HT-29 (cell line): ENCODE measurements at regions not wholly inside any gene's neighbourhood (a gene's known extent, or its start where the extent isn't known, plus 50 kb on each side); places are given as distances from the start of the nearest gene placed in this dataset.

ENCODE experiments used
- DNase-seq: peaks from one replicate; pipeline ENCODE4 v3.0.0-alpha.2; 2015; ENCODE audit warnings: low spot score

DNA sequence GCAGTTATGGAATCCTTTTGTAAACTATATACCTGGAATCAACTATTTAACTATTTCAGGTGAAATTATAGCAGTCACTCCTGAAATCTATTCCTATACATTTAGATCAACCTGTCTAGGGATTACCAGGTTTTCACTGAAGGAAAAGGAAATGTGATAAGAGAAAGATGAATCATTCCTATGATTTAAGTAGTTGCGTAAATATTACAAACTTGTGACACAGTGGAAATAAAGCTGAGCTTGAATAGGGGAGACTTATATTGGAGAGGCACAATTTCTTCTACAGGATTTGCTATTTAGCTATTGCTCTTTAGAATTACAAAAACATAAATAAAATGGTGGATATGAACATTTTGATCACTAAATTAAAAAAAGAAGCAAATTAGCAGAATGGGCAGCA is 284.1 kb upstream of the EPHA5 start:
- DNase-seq: no peak

DNA sequence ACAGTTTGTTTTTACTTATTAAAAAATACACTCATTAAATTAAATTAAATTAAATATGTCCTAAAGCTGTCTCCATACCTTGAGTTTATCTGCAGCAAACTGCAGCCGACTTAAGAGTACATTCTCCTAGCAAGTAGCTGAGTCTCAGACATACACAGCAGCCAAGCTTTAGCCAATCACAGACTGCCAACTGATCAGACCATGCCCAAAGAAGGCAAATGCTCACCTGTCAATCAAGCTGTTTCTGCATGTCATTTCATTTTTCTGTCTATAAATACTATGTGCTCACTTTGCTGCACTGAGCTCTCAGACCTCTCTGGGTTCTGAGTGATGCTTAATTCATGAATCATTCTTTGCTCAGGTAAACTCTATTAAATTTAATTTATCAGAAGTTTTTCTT is 280.9 kb upstream of the EPHA5 start:
- no peak for DNase-seq

DNA sequence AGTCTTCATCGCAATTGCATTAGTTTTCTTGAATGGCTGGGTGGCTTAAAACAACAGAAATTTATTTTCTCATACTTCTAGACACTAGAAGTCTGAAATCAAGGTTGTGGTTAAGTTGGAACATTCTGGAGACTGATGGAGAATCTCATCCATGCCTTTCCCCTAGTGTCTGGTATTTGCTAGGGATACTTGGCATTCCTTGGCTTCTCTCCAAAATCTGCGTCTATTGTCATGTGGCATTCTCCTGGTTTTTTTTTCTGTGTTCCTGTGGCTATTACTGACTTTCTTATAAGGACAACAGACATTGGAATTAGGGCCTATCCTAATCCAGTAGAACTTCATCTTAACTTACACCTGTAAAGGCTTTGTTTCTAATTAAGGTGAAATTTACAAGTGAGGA is 272.8 kb upstream of the EPHA5 start:
- DNase-seq: peak; percentile 79

DNA sequence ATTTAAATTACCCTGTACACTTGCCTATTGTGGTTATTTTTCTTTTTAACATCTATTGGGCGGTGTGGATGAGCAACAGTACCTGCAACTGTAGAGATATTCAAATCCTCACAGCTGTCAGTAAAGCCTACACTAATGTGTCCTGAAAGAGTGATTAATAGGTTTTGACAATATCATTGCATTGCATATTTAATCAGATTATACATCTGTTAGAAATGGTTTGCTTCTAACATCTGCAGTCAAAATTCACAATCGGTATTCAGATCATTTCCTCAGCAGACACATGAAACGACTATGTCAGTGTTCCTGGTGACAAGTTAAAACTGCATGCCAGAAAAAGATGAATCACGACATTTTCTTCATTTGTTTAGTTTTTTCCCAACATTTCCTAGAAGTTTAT is 254.6 kb upstream of the EPHA5 start:
- no peak for DNase-seq

DNA sequence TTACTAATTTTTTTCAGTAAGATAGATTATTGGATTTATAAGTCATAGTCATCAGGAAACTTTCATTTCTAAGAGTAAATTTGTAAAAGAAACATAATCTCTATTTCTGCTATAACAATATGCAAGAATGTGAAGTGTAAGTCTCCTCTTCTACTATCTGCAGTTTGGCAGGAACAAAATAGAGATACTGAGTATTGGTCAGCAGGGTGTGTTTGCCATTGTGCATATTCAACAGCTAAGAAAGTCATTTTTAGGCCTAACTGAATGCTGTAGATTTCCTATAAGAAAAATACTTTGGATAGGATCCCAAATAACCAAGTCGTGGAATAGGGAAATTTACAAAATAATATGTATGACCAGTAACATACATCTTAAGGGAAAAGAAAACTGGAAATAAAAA is 253.3 kb upstream of the EPHA5 start:
- DNase-seq: no peak

DNA sequence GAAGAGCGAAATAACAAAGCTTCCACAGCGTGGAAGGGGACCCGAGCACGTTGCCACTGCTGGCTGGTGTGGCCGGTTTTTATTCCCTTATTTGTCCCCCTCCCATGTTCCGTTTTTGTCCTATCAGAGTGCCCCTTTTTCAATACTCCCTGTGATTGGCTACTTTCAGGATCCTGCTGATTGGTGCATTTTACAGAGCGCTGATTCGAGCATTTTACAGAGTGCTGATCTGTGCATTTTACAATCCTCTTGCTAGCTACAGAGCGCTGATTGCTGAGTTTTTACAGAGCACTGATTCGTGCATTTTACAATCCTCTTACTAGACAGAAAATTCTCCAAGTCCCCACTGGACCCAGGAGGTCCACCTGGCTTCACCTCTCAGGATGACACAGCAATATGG is 250.9 kb upstream of the EPHA5 start:
- no peak for DNase-seq

DNA sequence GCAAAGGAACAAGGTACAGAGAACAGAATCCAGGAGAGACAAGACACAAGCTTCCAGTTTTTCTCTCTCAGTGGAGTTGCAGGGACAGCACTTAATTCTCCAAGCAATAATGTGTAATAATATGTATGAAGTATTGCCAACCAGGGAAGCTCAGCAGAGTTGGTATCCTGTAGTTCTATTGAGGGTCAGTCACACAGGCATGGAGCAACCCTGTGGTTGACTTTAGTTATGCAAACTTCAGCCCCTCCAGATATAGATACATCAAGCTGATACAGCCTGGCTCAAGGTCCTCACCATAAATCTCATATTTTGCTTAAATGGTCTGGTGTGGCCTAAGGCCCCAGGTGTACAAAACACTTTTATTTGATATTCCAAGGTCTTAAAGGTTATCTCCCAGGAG is 248.6 kb upstream of the EPHA5 start:
- DNase-seq: no peak

DNA sequence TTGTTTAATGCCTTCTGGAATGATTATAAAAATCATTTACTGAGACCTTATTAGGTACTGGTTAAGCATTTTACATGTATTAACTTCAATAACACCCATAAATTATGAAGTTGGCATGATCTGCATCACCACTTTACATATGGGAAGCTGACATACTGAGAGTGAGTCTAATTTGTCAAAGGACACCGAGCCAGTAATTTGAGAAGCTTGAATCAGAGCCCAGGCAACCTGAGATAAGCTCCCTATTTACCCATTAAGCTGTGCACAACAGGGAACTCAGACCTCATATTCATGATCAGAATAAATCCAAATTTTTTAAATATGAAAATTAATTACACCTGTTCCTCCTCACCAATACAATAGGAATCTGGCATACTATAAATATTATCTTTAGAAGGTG is 247.9 kb upstream of the EPHA5 start:
- DNase-seq: no peak

DNA sequence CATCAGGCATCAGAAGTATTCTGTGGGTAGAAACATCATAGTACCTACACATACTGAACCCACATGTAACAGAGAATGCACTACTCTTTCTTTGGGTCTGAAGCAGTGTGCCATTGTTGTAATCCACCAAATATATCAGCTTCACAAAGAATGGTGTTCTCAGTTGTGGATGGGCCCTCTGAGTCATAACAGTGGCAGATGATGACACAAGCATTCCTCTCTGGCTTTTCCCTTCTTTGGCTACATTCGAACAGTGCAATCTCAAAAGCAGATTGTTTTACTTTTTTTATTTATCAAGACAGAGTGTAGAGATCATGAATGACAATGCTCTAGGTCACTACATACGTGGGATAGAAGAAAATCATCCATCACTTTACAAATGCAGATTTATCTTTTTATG is 247.2 kb upstream of the EPHA5 start:
- DNase-seq: no peak

DNA sequence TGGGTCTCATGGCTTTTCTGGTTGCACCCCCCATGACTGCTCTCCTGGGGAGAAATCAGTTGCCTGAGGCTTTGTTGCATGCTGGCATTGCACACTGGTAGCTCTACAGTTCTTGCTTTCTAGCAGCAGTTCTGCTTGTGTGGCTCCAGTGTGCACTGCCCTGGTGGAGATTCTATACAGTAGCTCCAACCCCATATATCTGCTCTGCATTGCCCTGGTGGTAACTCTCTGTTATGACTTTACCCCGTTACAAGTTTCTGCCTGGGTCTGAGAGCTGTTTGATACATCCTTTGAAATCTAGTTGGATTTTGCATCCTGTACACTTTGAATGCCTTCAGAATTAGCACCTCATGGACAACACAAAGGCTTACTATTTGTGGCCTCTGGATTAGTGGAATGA is 241.4 kb upstream of the EPHA5 start:
- DNase-seq: no peak

DNA sequence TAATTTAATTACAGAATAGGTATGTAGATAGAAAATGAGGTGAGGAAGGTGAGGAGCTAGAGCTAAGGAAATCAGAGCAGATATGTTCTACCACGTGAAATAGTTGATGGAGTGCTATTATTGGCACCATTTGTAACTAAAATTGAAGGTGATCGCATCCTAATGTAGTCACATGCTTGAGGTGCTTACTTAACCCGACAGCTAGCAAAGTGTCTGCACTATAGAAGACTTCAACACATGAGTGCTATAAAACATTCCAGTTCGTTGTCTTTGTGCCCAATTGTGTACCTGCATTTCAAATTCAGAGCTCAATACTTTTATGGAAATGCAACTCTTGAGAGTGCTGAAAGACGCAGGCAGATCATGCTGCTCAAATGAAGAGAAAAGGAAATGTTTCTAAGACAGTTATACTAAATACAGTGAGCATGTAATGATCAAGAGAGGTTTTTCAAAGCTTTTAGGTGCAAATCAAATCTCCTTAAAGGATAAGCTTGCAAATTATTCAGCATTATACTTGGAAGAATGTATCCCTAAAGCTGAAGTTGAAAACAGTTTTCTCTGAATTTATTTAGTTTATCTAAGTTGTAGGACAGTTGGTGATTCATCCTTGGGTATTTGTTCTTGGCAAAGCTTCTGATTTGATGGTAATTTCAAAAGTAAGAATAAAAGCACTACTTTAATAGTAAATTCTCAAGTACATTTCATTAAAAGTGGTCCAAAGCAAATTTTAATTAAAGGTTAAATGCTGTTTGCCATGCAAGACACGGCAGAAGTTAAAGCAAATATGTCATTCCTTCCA is 223.9 kb upstream of the EPHA5 start:
- no peak for DNase-seq

DNA sequence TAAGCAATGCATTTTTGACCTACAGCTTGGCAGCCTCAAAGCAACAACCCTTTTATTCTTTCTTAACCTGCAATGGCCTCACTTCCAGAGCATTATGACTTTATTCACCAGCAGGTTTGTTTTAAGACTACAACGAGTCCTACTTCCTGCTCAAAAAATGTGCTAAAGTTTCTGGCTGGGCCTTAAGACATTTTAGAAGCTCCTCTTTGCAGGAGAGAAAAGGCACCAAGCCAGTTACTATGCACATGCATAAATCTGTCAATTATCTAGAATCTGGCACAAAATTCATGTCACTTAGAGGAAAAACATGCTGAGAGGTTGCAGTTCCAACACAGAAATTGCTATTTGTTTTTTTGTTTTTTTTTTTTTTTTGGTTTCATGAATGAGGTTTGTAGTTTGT is 223.0 kb upstream of the EPHA5 start:
- DNase-seq: no peak

DNA sequence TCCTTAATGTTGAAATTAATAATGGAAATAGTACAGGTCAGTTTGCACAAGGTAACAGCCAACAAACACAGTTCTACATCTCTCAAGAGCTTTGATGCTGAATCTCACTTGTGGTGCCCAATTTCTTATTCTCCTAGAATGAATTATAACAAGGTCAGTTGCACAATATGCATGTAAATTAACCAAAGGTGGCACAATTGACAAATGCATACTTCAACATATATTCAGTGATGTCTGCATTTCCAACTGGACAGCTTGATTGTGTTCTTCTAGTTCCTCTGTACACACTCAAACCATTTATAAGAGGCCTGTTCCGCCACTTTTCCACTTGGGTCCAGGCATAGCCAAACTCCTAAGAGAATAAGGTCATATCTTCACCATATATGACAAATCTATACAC is 210.3 kb upstream of the EPHA5 start:
- peak; percentile 35 for DNase-seq

DNA sequence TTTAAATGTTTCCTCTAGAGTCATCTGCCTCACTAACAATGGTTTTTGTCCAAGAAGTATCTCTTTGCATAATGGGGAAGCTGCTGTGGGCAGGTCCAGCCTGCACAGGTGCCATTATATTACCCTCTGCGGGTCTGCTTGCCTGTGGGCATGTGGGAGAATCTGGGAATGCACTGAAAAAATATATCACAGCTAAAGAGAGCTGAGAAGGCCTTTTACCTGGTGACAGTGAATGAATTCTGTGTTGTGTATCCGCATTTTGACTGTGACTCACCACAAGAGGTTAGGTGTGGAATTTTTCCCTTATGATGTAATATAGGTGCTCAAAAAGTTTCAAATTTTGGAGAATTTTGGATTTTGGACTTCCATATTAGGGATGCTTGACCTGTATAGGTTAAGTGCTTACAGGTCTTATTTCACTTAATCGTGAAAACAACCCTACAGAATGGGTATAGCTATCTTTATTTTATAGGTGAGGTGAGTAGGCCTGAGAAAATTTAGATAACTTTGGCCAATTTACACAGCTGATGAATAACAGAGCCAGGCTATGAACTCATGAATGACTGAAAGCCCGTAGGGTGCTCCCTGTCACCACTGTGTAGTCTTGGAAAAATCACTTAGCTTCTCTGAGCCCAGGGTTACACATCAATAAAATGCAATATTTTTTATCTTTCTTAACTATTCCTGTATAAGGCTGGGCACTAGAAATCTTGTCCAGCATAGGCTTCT is 198.0 kb upstream of the EPHA5 start:
- DNase-seq: no peak

DNA sequence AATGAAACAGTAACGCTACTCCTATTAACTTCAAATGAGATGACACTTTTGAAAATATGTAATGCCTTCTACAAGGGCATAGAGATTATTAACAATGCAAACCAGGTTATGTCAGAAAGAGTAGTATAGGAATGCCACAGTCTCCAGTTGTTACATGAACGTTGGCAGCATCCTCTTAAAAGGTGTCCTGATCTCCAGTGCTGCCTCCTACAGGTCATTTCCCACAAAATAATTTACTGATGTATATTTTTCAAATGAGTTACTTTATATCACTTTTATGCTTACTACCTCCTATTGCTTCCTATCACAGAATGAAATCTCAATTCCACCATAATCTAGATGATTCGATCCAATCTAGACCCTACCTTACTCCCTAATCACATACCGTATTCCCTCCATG is 195.2 kb upstream of the EPHA5 start:
- peak; percentile 49 for DNase-seq

DNA sequence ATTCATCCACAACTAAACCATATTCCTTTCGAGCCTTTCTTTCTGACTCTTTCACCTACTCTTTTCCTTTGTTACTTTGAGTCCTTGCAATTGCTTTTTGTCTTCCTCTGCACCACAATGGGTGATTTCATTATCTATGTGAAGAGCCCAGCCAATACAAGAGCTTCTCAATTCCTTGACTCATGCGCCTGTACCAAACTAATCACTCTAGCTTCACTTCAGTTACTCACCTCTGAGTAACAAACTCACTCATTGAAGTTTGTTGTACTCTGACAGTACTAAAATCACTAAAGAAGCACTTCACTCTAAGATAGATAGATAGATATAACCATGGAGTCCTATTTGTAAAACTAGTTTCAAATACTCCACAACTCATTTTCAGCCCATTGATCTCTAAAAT is 191.7 kb upstream of the EPHA5 start:
- no peak for DNase-seq

DNA sequence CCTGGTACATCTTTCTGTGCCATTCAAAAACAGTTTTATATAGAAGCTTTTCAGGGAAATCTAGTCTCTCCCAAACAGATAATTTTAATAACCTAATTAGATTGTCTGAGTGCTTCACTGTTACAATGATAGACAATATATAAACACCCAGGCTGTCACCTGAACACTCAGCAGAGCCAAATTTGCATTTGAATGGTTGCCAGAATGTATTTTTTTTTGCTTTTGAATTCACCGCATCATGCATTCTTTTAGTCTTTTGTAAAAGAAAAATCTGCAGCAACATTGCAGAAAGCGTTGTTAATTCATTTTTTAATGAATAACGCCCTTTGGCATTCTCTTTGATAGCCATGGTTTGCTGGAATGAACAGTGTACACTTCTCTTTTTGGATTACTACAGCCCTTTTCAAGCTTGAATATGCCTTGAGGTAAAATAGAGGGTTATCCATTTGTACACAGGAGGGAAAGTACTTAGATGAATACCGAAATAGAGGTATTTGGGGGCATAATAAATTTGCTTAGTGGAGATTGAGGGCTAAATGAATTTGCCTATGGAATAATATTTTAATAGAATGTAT is 175.0 kb upstream of the EPHA5 start:
- DNase-seq: no peak

DNA sequence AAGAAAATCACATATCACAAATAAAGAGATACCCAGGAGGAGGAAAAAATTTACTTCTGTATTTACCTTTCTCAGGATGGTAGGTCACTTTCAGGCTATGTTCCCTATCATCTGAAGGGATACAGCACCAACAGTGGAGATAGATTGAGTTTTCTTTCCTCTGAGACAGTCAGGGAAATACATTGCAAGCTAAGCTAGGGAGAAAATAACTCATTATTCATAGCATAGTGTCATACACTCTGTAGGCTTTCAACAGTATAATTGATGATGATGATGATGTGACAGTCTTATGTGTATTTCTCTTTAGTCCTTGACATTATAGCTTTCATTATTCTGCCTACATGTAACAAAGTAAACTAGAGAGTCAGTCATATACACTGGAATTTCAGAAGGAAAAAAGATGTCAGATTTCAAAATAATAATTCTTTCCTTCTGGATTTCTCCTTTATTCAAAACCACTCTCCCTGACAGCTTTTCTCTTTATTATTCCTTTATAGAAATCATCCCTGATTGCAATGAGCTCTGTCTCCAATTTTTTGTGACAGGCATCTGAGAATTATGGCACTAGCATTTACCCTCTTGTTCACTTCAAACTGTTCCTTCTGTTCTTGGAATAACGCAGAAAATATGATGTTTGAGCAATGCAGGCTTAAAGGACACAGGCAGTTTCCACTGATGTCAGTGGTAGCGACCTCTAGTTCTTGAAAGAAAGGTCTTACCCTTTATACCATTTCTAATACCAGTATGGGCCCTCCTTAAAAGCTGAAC is 169.1 kb upstream of the EPHA5 start:
- DNase-seq: no peak

DNA sequence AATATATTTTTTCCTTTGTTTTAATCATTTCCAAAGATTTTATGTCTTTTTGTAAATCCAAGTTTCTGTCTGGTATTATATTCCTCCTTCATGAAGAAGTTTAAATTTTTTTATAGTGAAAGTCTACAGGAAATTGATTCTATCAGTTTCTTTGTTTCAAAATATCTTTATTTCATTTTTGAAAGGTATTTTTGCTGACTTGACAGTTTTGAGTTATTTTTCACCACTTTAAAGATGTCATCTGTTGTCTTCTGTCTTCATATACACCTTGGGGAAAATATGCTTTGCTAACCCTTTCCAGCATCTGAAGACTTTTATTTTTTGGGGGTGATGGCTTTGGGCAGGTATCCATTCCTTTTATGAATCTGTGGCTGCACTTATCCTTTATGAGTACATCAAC is 164.4 kb upstream of the EPHA5 start:
- DNase-seq: no peak

DNA sequence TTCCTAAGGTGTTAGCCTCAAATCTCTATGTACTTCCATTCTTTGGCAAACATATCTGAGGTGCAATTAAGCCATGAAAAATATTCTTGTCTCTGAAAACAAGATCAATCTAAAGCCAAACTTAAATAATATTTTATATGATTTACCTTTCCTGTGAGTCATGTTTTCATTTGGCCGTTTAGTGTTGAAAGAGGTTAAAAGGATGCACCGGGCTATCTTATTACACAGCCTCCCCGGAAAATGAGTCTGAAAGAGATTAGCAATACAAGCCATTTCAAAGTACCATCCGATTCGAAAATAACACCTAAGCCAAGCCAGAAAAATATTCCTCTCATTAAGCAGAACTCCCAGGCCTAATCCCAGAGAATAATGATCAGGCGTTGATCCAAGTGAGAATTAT is 161.5 kb upstream of the EPHA5 start:
- no peak for DNase-seq

DNA sequence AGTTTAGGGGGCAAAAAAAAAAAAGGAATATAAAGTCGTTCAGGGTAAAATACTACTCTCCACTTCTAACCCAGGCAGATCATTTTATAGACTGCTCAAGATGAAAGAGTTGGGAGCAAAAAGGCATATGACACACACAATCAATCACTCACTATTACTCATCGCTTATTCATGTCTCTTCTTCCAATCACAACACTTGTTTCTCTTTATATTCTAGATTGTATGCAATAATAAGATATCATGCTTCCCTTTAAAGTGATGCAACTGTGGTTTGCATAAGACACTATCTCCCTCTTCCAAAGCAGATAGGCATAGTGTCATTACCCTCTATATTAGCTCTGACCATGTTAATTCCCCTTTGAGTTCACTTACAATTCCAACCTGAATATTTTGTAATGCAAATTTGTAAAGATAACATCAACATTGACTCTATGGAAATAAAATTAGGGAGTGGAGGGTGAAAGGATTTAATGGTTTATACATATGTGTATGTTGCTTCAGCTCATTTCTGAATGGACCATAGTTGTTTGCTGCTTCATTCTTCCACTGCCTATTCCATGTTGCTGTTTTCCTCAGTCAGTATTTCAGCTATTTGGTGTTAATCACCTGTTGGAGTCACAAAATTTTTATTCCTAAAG is 154.9 kb upstream of the EPHA5 start:
- no peak for DNase-seq

DNA sequence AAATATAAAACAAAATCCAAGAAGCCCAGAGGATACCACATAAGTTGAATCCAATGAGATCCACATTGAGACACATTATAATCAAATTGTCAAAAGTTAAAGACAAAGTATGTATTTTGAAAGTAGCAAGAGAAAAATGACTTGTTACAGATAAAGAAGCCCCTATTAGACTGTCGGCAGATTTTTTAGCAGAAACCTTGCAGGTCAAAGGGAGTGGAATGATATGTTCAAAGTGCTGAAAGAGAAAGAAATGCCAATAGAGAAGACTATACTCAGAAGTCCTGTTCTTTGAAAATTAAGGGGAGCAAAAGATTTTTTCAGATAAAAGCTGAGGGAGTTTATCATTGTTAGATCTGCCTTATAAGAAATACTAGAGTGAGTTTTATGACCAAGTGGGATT is 148.9 kb upstream of the EPHA5 start:
- no peak for DNase-seq
